HEK293 (cell line): ENCODE measurements at regions not wholly inside any gene's neighbourhood (a gene's known extent, or its start where the extent isn't known, plus 50 kb on each side); places are given as distances from the start of the nearest gene placed in this dataset.

Experiments used
- CTCF ChIA-PET: fragments of 350-600 bp; formaldehyde crosslinking; extraction: SDS; loops from one replicate; lab custom pipeline; 2021; ENCODE audit warnings: antibody characterized with exemption; lab: Yijun Ruan, JAX
- POLR2A ChIA-PET: fragments of 300-600 bp; formaldehyde crosslinking; extraction: SDS; loops from one replicate; lab custom pipeline; 2020; ENCODE audit warnings: antibody characterized with exemption, inconsistent platforms; lab: Yijun Ruan, JAX
- H3K27ac ChIP-seq: fragments of 200-500 bp; sonication (Bioruptor generic); 2 replicates; pipeline ENCODE4 v1.5.1; 2014; ENCODE audit warnings: low read depth, low read length, control low read depth, inconsistent platforms; ENCODE audit errors: extremely low read depth
- H3K36me3 ChIP-seq, 2 experiments: fragments of 200-500 bp in 1 of 2; sonication (Bioruptor generic) in 1 of 2; 1 replicate in 1 of 2; 2 replicates in 1 of 2; pipeline ENCODE4 v1.5.1; 2014 to 2017; ENCODE audit warnings: inconsistent platforms in 2 of 2, low read length in 2 of 2; ENCODE audit not compliant: control insufficient read depth in 2 of 2, insufficient read depth in 1 of 2
- H3K4me1 ChIP-seq: fragments of 200-500 bp; sonication (Bioruptor generic); 2 replicates; pipeline ENCODE4 v1.5.1; 2014; ENCODE audit warnings: mild to moderate bottlenecking, low read length, inconsistent platforms; ENCODE audit not compliant: control insufficient read depth, insufficient read depth
- H3K4me3 ChIP-seq: 2 replicates; pipeline ENCODE4 v1.5.1; 2011; ENCODE audit warnings: low read depth, mild to moderate bottlenecking, control low read depth, low read length, moderate library complexity
- H3K9me3 ChIP-seq: fragments of 200-500 bp; sonication (Bioruptor generic); 2 replicates; pipeline ENCODE4 v1.5.1; 2014; ENCODE audit warnings: low read depth, low read length, inconsistent platforms; ENCODE audit not compliant: control insufficient read depth, insufficient read depth
- BCL11A ChIP-seq: fragments of 450-650 bp; formaldehyde crosslinking; IDR thresholded peaks from 2 replicates; pipeline ENCODE4 v1.5.1; 2016; ENCODE audit warnings: low read depth, missing biosample characterization, missing genetic modification characterization
- KLF8 ChIP-seq: fragments of 450-650 bp; formaldehyde crosslinking; IDR thresholded peaks from 2 replicates; pipeline ENCODE4 v1.5.1; 2016; ENCODE audit warnings: missing biosample characterization, missing genetic modification characterization
- MEIS1 ChIP-seq: sonication (generic); formaldehyde crosslinking; IDR thresholded peaks from 2 replicates; pipeline ENCODE4 v1.8.1; 2022; ENCODE audit warnings: missing genetic modification reagents, mild to moderate bottlenecking, borderline replicate concordance
- SCRT2 ChIP-seq: fragments of 450-650 bp; formaldehyde crosslinking; IDR thresholded peaks from 2 replicates; pipeline ENCODE4 v1.5.1; 2016; ENCODE audit warnings: missing biosample characterization, missing genetic modification characterization
- ZFHX2 ChIP-seq: fragments of 450-650 bp; formaldehyde crosslinking; conservative IDR thresholded peaks from 2 replicates; pipeline ENCODE4 v1.5.1; 2016; ENCODE audit warnings: missing biosample characterization, missing genetic modification characterization
- ZNF132 ChIP-seq: fragments of 450-650 bp; formaldehyde crosslinking; IDR thresholded peaks from 2 replicates; pipeline ENCODE4 v1.5.1; 2017; ENCODE audit warnings: missing biosample characterization, missing genetic modification characterization, borderline replicate concordance
- ZNF155 ChIP-seq: fragments of 450-650 bp; formaldehyde crosslinking; IDR thresholded peaks from 2 replicates; pipeline ENCODE4 v1.5.1; 2016; ENCODE audit warnings: missing biosample characterization, missing genetic modification characterization
- ZNF16 ChIP-seq: fragments of 450-650 bp; formaldehyde crosslinking; IDR thresholded peaks from 2 replicates; pipeline ENCODE4 v1.5.1; 2016; ENCODE audit warnings: low read depth, missing biosample characterization, missing genetic modification characterization
- ZNF266 ChIP-seq: fragments of 450-650 bp; formaldehyde crosslinking; IDR thresholded peaks from 2 replicates; pipeline ENCODE4 v1.5.1; 2016; ENCODE audit warnings: missing biosample characterization, missing genetic modification characterization, low read depth
- ZNF311 ChIP-seq: fragments of 450-650 bp; formaldehyde crosslinking; IDR thresholded peaks from 2 replicates; pipeline ENCODE4 v1.5.1; 2017; ENCODE audit warnings: missing biosample characterization, missing genetic modification characterization, borderline replicate concordance
- ZNF514 ChIP-seq: fragments of 450-650 bp; formaldehyde crosslinking; IDR thresholded peaks from 2 replicates; pipeline ENCODE4 v1.5.1; 2016; ENCODE audit warnings: missing biosample characterization, missing genetic modification characterization
- ZNF548 ChIP-seq: fragments of 450-650 bp; formaldehyde crosslinking; IDR thresholded peaks from 2 replicates; pipeline ENCODE4 v1.5.1; 2016; ENCODE audit warnings: missing biosample characterization, missing genetic modification characterization
- ZNF558 ChIP-seq: fragments of 450-650 bp; formaldehyde crosslinking; IDR thresholded peaks from 2 replicates; pipeline ENCODE4 v1.5.1; 2016; ENCODE audit warnings: missing biosample characterization, missing genetic modification characterization
- ZNF629 ChIP-seq: fragments of 450-650 bp; formaldehyde crosslinking; IDR thresholded peaks from 2 replicates; pipeline ENCODE4 v1.5.1; 2017; ENCODE audit warnings: missing biosample characterization, missing genetic modification characterization
- TF ChIP-seq, protein P1 (sequence below): fragments of 450-650 bp; formaldehyde crosslinking; IDR thresholded peaks from 2 replicates; pipeline ENCODE4 v1.5.1; 2016; ENCODE audit warnings: missing biosample characterization, missing genetic modification characterization
- TF ChIP-seq, protein P2 (sequence below): fragments of 450-650 bp; formaldehyde crosslinking; IDR thresholded peaks from 2 replicates; pipeline ENCODE4 v1.5.1; 2016; ENCODE audit warnings: missing biosample characterization, missing genetic modification characterization
- TF ChIP-seq, protein P3 (sequence below): fragments of 450-650 bp; formaldehyde crosslinking; IDR thresholded peaks from 2 replicates; pipeline ENCODE4 v1.5.1; 2016; ENCODE audit warnings: missing biosample characterization, missing genetic modification characterization, low read depth

DNA sequence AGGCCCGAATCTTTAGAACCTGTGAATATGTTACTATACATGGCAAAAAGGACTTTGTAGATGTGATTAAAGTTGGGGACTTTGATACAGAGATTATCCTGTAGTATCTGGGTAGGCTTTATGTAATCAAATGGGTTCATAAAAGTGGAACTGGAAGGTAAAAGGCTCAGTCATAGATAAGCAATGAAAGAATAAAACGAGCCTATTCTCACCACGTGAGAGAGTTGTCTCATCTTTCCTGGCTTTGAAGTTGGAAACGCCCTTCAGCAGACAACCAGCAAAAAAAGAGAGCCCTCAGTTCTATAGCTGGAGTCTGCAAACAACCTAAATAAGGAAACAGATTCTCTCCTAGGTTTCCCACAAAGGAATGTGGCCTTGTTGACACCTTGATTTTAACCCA lies 805.8 kb upstream of the DIAPH2 start:
- Histone ChIP-seq H3K36me3 (no peaks in the 10 kb centered on the region), H3K4me3 (no peak overlapping the region), H3K9me3 (no peaks in the 10 kb centered on the region), H3K4me1 (no peaks in the 10 kb centered on the region; the same call in 1 of the 2 replicates), H3K27ac (no peak overlapping the region)
- TF ChIP-seq, protein P1, sequence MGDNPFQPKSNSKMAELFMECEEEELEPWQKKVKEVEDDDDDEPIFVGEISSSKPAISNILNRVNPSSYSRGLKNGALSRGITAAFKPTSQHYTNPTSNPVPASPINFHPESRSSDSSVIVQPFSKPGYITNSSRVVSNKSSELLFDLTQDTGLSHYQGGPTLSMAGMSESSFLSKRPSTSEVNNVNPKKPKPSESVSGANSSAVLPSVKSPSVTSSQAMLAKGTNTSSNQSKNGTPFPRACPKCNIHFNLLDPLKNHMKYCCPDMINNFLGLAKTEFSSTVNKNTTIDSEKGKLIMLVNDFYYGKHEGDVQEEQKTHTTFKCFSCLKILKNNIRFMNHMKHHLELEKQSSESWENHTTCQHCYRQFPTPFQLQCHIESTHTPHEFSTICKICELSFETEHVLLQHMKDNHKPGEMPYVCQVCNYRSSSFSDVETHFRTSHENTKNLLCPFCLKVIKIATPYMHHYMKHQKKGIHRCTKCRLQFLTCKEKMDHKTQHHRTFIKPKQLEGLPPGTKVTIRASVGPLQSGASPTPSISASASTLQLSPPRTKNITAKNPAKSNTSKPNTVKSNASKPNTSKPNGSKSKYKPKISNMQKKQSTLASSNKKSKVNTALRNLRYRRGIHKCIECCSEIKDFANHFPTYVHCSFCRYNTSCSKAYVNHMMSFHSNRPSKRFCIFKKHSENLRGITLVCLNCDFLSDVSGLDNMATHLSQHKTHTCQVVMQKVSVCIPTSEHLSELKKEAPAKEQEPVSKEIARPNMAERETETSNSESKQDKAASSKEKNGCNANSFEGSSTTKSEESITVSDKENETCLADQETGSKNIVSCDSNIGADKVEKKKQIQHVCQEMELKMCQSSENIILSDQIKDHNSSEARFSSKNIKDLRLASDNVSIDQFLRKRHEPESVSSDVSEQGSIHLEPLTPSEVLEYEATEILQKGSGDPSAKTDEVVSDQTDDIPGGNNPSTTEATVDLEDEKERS (tag by site-specific recombination) = no peak
- no peak for TF ChIP-seq SCRT2
- TF ChIP-seq ZFHX2 (tag by site-specific recombination) = no peak
- no peak for TF ChIP-seq ZNF155 (tag by site-specific recombination)
- TF ChIP-seq ZNF514 = no peak
- no peak for TF ChIP-seq ZNF266
- no peak for TF ChIP-seq ZNF548
- ChIA-PET CTCF (no interaction called here), POLR2A (no interaction called here)

DNA sequence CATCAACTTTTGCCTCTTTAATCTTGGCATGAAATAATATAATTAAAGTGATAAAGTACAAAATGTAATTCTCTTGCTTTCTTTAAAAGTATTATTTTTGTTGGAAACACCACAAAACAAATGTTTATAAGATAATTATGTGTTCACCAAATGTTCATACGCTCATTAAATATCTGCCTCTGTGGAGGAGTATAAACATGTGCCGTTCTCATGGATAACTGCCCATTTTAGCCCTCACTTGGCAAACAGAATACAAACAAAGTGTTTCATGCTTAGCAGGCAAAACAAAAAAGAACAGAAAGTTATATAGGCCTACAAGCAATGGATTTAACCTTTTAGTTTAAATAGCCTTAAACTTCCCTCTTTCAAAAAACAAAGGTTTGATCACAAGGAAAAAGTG lies 800.5 kb upstream of the DIAPH2 start:
- H3K27ac ChIP-seq = no peak overlapping the region
- H3K9me3 ChIP-seq = no peaks in the 10 kb centered on the region
- H3K36me3 ChIP-seq = no peaks in the 10 kb centered on the region
- no peaks in the 10 kb centered on the region; the same call in 1 of the 2 replicates for H3K4me1 ChIP-seq
- TF ChIP-seq KLF8 = 0 out of 2 replicates have a peak, but pooled peaks have one; percentile 15
- TF ChIP-seq ZNF311 (tag by site-specific recombination) = no peak
- TF ChIP-seq ZNF558 = no peak
- TF ChIP-seq, protein P2, sequence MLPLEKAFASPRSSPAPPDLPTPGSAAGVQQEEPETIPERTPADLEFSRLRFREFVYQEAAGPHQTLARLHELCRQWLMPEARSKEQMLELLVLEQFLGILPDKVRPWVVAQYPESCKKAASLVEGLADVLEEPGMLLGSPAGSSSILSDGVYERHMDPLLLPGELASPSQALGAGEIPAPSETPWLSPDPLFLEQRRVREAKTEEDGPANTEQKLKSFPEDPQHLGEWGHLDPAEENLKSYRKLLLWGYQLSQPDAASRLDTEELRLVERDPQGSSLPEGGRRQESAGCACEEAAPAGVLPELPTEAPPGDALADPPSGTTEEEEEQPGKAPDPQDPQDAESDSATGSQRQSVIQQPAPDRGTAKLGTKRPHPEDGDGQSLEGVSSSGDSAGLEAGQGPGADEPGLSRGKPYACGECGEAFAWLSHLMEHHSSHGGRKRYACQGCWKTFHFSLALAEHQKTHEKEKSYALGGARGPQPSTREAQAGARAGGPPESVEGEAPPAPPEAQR (tag by site-specific recombination) = no peak
- ChIA-PET POLR2A (no interaction called here), CTCF (interaction anchor here (0.7 kb wide), 1 partner anchor 1709 kb away, joined by 3 read pairs; no protein-coding TSS in a partner anchor)
- no peak overlapping the region for H3K4me3 ChIP-seq

DNA sequence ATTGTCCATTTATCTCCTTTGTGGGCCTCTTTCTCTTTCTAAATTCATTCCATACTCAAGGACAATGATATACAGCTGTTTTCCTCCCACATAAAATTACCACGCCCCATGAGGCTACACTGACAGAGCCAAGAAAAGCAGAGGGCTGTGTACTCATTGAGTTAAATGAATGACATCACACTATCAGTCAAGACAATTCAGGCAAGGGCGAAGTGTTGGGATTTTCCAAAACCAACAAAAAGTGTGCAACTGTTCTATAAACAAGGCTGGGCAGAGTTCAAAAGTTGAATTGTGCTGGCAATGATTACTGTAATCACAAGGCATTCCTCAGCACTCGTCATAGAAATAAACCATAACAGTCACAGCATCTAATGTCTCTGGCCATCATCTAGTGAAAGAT lies 799.6 kb upstream of the DIAPH2 start:
- CTCF ChIA-PET = no interaction called here
- H3K4me1 ChIP-seq = no peaks in the 10 kb centered on the region; the same call in 1 of the 2 replicates

More for the DNA sequence above, 799.6 kb upstream of the DIAPH2 start:
- H3K27ac ChIP-seq = no peak overlapping the region
- H3K36me3 ChIP-seq = no peaks in the 10 kb centered on the region
- POLR2A ChIA-PET = no interaction called here
- TF ChIP-seq ZNF132 (tag by site-specific recombination) = no peak
- TF ChIP-seq, protein P3, sequence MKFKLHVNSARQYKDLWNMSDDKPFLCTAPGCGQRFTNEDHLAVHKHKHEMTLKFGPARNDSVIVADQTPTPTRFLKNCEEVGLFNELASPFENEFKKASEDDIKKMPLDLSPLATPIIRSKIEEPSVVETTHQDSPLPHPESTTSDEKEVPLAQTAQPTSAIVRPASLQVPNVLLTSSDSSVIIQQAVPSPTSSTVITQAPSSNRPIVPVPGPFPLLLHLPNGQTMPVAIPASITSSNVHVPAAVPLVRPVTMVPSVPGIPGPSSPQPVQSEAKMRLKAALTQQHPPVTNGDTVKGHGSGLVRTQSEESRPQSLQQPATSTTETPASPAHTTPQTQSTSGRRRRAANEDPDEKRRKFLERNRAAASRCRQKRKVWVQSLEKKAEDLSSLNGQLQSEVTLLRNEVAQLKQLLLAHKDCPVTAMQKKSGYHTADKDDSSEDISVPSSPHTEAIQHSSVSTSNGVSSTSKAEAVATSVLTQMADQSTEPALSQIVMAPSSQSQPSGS (tag by site-specific recombination) = peak; percentile 81
- no peak for TF ChIP-seq ZNF558
- no peak for TF ChIP-seq MEIS1
- peak; percentile 63 for TF ChIP-seq ZNF629 (tag by site-specific recombination)
- 0 out of 2 replicates have a peak, but pooled peaks have one; percentile 44 for TF ChIP-seq KLF8
- no peak for TF ChIP-seq ZNF16
- no peak for TF ChIP-seq BCL11A (tag by site-specific recombination)
- no peaks in the 10 kb centered on the region for H3K9me3 ChIP-seq
- H3K4me3 ChIP-seq = no peak overlapping the region
